GM23338 (cell line): ENCODE measurements at regions not wholly inside any gene's neighbourhood (a gene's known extent, or its start where the extent isn't known, plus 50 kb on each side); places are given as distances from the start of the nearest gene placed in this dataset.

Source experiments
- ATAC-seq: fragments of 200-7000 bp; cut with Tn5 transposase; 3 replicates; pipeline ENCODE4 v1.9.1; 2020
- DNase-seq: peaks from one replicate; pipeline ENCODE4 v3.0.0-alpha.2; 2015; ENCODE audit warnings: low spot score
- H2AFZ ChIP-seq: fragments of 200-600 bp; sonication (generic); 2 replicates; pipeline ENCODE4 v1.8.0; 2016; ENCODE audit warnings: antibody characterized with exemption, mild to moderate bottlenecking, moderate library complexity
- H3F3A ChIP-seq: fragments of 200-600 bp; sonication (generic); replicated peaks from 2 replicates; pipeline ENCODE4 v1.8.0; 2017; ENCODE audit warnings: antibody characterized with exemption, mixed run types, low read depth
- H3K27ac ChIP-seq: fragments of 200-600 bp; sonication (generic); 2 replicates; pipeline ENCODE4 v1.6.1; 2016; ENCODE audit warnings: low read depth
- H3K27me3 ChIP-seq: fragments of 200-600 bp; sonication (generic); 2 replicates; pipeline ENCODE4 v1.8.0; 2016; ENCODE audit warnings: mild to moderate bottlenecking, mixed run types, moderate library complexity; ENCODE audit not compliant: insufficient read depth
- H3K36me3 ChIP-seq: fragments of 200-600 bp; sonication (generic); 2 replicates; pipeline ENCODE4 v1.8.0; 2016; ENCODE audit warnings: mild to moderate bottlenecking; ENCODE audit not compliant: insufficient read depth
- H3K4me1 ChIP-seq: fragments of 200-600 bp; sonication (generic); 2 replicates; pipeline ENCODE4 v1.8.0; 2016; ENCODE audit warnings: mild to moderate bottlenecking, moderate library complexity; ENCODE audit not compliant: insufficient read depth
- H3K4me2 ChIP-seq: fragments of 200-600 bp; sonication (generic); 2 replicates; pipeline ENCODE4 v1.7.1; 2017; ENCODE audit warnings: mixed run types
- H3K4me3 ChIP-seq: fragments of 200-600 bp; sonication (generic); 2 replicates; pipeline ENCODE4 v1.6.1; 2016; ENCODE audit warnings: mixed run types
- H3K79me2 ChIP-seq: fragments of 200-600 bp; sonication (generic); replicated peaks from 2 replicates; pipeline ENCODE4 v1.8.0; 2017; ENCODE audit warnings: mild to moderate bottlenecking; ENCODE audit not compliant: insufficient read depth
- H3K9me2 ChIP-seq: fragments of 200-600 bp; sonication (generic); 2 replicates; pipeline ENCODE4 v1.8.0; 2017; ENCODE audit not compliant: insufficient read depth
- H4K20me1 ChIP-seq: fragments of 200-600 bp; sonication (generic); replicated peaks from 2 replicates; pipeline ENCODE4 v1.8.0; 2017; ENCODE audit warnings: mild to moderate bottlenecking; ENCODE audit not compliant: insufficient read depth
- H3K27ac Mint-ChIP-seq: 2 replicates; pipeline ENCODE4 v1.8.0; 2020; ENCODE audit warnings: inconsistent platforms, mild to moderate bottlenecking, moderate library complexity, mixed read lengths
- H3K27me3 Mint-ChIP-seq: 3 replicates; pipeline ENCODE4 v1.8.0; 2022; ENCODE audit warnings: low read depth, mild to moderate bottlenecking, moderate library complexity, mixed read lengths, inconsistent platforms; ENCODE audit not compliant: insufficient read depth, poor library complexity
- H3K36me3 Mint-ChIP-seq: 3 replicates; pipeline ENCODE4 v1.8.0; 2021; ENCODE audit warnings: low read depth, mild to moderate bottlenecking, inconsistent platforms, moderate library complexity, mixed read lengths
- H3K4me1 Mint-ChIP-seq: 3 replicates; pipeline ENCODE4 v1.8.0; 2020; ENCODE audit warnings: mild to moderate bottlenecking, inconsistent platforms, mixed read lengths
- H3K4me3 Mint-ChIP-seq: 3 replicates; pipeline ENCODE4 v1.8.0; 2021; ENCODE audit warnings: moderate library complexity, mild to moderate bottlenecking, inconsistent platforms, mixed read lengths
- H3K9me3 Mint-ChIP-seq: 3 replicates; pipeline ENCODE4 v1.8.0; 2020; ENCODE audit warnings: moderate library complexity, mild to moderate bottlenecking, inconsistent platforms, mixed read lengths
- CREB1 ChIP-seq: fragments of 250-450 bp; sonication (Bioruptor Pico); IDR thresholded peaks from 2 replicates; pipeline ENCODE4 v1.5.0; 2020; ENCODE audit warnings: low read depth, mild to moderate bottlenecking, moderate library complexity
- CTCF ChIP-seq, 2 experiments: fragments of 200-600 bp in 1 of 2; sonication (generic) in 1 of 2; conservative IDR thresholded peaks; 2 replicates each; pipeline versions ENCODE4 v1.5.1 to v1.6.1; 2016 to 2017; ENCODE audit warnings: antibody characterized with exemption in 2 of 2, low read depth in 2 of 2, mild to moderate bottlenecking in 2 of 2, moderate library complexity in 1 of 2
- ETS1 ChIP-seq: IDR thresholded peaks from 2 replicates; pipeline ENCODE4 v1.6.1; 2016; ENCODE audit warnings: antibody characterized with exemption
- EZH2 ChIP-seq: fragments of 200-600 bp; sonication (generic); IDR thresholded peaks from one replicate; pipeline ENCODE4 v1.8.0; 2017; ENCODE audit warnings: antibody characterized with exemption, mild to moderate bottlenecking, low read depth; ENCODE audit not compliant: unreplicated experiment
- EZH2phosphoT487 ChIP-seq: fragments of 200-600 bp; sonication (generic); IDR thresholded peaks from one replicate; pipeline ENCODE4 v1.8.1; 2018; ENCODE audit warnings: antibody characterized with exemption; ENCODE audit not compliant: unreplicated experiment
- JUNB ChIP-seq: IDR thresholded peaks from one replicate; pipeline ENCODE4 v1.6.1; 2016; ENCODE audit warnings: antibody characterized with exemption; ENCODE audit not compliant: unreplicated experiment
- NANOG ChIP-seq: IDR thresholded peaks from 2 replicates; pipeline ENCODE4 v1.6.1; 2016; ENCODE audit warnings: antibody characterized with exemption, borderline replicate concordance
- POLR2AphosphoS5 ChIP-seq: IDR thresholded peaks from 2 replicates; pipeline ENCODE4 v1.6.1; 2016; ENCODE audit warnings: antibody characterized with exemption, low read depth
- REST ChIP-seq: IDR thresholded peaks from one replicate; pipeline ENCODE4 v1.6.1; 2018; ENCODE audit warnings: antibody characterized with exemption; ENCODE audit not compliant: unreplicated experiment
- STAT1 ChIP-seq: IDR thresholded peaks from one replicate; pipeline ENCODE4 v1.6.1; 2016; ENCODE audit warnings: antibody characterized with exemption; ENCODE audit not compliant: unreplicated experiment
- ZNF114 ChIP-seq: fragments of 250-450 bp; sonication (Bioruptor Pico); IDR thresholded peaks from 2 replicates; pipeline ENCODE4 v1.5.0; 2020; ENCODE audit warnings: mild to moderate bottlenecking, moderate library complexity
- ZNF331 ChIP-seq: fragments of 250-450 bp; sonication (Bioruptor Pico); IDR thresholded peaks from 2 replicates; pipeline ENCODE4 v1.5.0; 2020; ENCODE audit warnings: low read depth, mild to moderate bottlenecking, moderate library complexity
- ZNF462 ChIP-seq: fragments of 250-450 bp; sonication (Bioruptor Pico); IDR thresholded peaks from 2 replicates; pipeline ENCODE4 v1.5.0; 2020; ENCODE audit warnings: mild to moderate bottlenecking, moderate library complexity

- H3K36me3 ChIP-seq: no peaks in the 10 kb centered on the region
- H3K27ac ChIP-seq: no peak overlapping the region
- no peaks in the 10 kb centered on the region for H4K20me1 ChIP-seq
- H3K27ac Mint-ChIP-seq: no peak overlapping the region
- no peaks in the 10 kb centered on the region for H3K27me3 ChIP-seq
- ATAC-seq: no peak
- H3K4me1 Mint-ChIP-seq: peaks cover 8% of the 10 kb centered on the region
- H3K4me2 ChIP-seq: no peak overlapping the region
- TF ChIP-seq STAT1 (no peak), JUNB (no peak), REST (no peak), CREB1 (no peak), ZNF462 (no peak), ZNF331 (no peak), EZH2 (no peak), CTCF (conservative IDR thresholded peaks at IDR 0.05; ENCODE audit: low read depth in 2 of 2) (no peak), ZNF114 (CRISPR knock-in tag) (no peak), NANOG (no peak), ETS1 (no peak), POLR2AphosphoS5 (no peak), EZH2phosphoT487 (no peak)
- H3K9me2 ChIP-seq: no peaks in the 10 kb centered on the region; the same call in 1 of the 2 replicates
- H2AFZ ChIP-seq: 0 out of 2 replicates have a peak overlapping the region, but pooled peaks have one; percentile 32
- no peak for DNase-seq
- no peaks in the 10 kb centered on the region for H3K4me1 ChIP-seq
- no peaks in the 10 kb centered on the region for H3K79me2 ChIP-seq
- peaks cover 18% of the 10 kb centered on the region for H3K9me3 Mint-ChIP-seq
- H3K4me3 ChIP-seq: no peak overlapping the region
- H3F3A ChIP-seq: no peaks in the 10 kb centered on the region
- H3K4me3 Mint-ChIP-seq: no peak overlapping the region
- peaks cover 4% of the 10 kb centered on the region for H3K27me3 Mint-ChIP-seq
- no peaks in the 10 kb centered on the region; the same call in 2 of the 3 replicates for H3K36me3 Mint-ChIP-seq
Observed at GRCh38 chr5:5708367-5708919, 286.0 kb downstream of the ICE1 start.
